ENCODE measurements at regions not wholly inside any gene's neighbourhood (a gene's known extent, or its start where the extent isn't known, plus 50 kb on each side); places are given as distances from the start of the nearest gene placed in this dataset.

DNA sequence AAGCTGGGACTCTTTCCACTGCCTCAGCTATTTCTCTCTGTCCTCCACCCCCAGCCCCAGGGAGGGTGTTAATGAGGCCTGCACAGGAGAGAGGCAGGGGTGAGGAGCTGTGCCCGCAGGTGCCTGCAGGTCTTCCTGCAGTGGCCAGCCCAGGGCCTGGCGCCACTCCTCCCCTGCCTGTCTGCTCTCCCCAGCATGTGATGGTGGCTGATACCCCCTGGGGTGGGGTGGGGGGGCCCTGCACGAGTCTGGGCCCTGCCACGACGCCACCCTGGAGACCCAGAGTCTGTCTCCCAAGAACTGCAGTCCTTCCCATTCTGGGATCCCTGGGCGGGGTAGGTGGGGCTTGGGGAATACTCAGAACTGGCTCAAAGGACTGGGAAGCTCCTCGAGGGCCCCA lies 166.4 kb upstream of the SMIM23 start:
- no peak overlapping the region for H2AFZ ChIP-seq (ENCODE audit: low read depth, low read length, severe bottlenecking)
- TF ChIP-seq CTCF (IDR thresholded peaks at IDR 0.05; ENCODE audit: insufficient read depth, low read length, poor library complexity, severe bottlenecking) (no peak), EZH2phosphoT487 (conservative IDR thresholded peaks at IDR 0.05; ENCODE audit: low read length) (no peak)

DNA sequence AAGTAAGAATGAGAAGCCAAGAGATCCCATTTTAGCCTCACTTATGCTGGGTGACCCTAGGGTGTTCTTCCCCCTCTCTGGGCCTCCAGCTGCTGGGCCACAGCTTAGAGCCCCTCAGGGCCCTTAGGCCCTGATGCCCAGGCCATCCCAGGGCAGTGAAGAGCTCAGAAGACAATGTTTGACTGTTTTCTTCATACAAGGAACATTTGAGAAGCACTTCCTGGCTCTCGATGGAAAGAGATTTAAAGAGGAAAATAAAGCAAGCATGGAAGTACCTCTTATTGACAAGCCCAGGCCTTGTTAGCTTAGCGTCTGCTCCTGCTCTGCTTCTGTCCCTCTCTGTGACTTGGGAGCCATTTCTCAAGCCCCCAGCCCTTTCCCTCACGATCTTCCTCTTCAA lies 165.9 kb upstream of the SMIM23 start:
- no peaks in the 10 kb centered on the region for H4K20me1 ChIP-seq (ENCODE audit: low read depth, low read length)

More for the DNA sequence above, 166.4 kb upstream of the SMIM23 start:
- Histone ChIP-seq H3K4me3 (ENCODE audit: insufficient read depth, low read length, poor library complexity, severe bottlenecking) (no peak overlapping the region), H3K9me3 (ENCODE audit: insufficient read depth, low read length) (no peaks in the 10 kb centered on the region), H3K9ac (ENCODE audit: low read length) (no peak overlapping the region), H3K4me2 (ENCODE audit: low read depth, low read length, poor library complexity, severe bottlenecking) (no peak overlapping the region), H3K79me2 (ENCODE audit: insufficient read depth, low read length) (no peaks in the 10 kb centered on the region), H3K27ac (ENCODE audit: low read depth, low read length) (no peak overlapping the region), H4K20me1 (ENCODE audit: low read depth, low read length) (no peaks in the 10 kb centered on the region), H3K9me2 (replicated peaks; ENCODE audit: insufficient read depth, low read length) (no peaks in the 10 kb centered on the region), H3K27me3 (ENCODE audit: low read length) (no peaks in the 10 kb centered on the region; the same call in 1 of the 2 replicates), H3F3A (ENCODE audit: insufficient read depth) (no peaks in the 10 kb centered on the region), H3K36me3 (ENCODE audit: low read length) (no peaks in the 10 kb centered on the region)

GRCh38 chr5:171622010-171622409 lies 163.6 kb upstream of the SMIM23 start:
- no peak overlapping the region for H3K9ac ChIP-seq (ENCODE audit: low read length)
- no peaks in the 10 kb centered on the region for H3F3A ChIP-seq (ENCODE audit: insufficient read depth)
- no peak overlapping the region for H3K27ac ChIP-seq (ENCODE audit: low read depth, low read length)
- no peaks in the 10 kb centered on the region for H3K36me3 ChIP-seq (ENCODE audit: low read length)
- no peaks in the 10 kb centered on the region for H3K9me2 ChIP-seq (replicated peaks; ENCODE audit: insufficient read depth, low read length)
- H3K27me3 ChIP-seq (ENCODE audit: low read length), result no peaks in the 10 kb centered on the region; the same call in 1 of the 2 replicates
- no peaks in the 10 kb centered on the region for H3K79me2 ChIP-seq (ENCODE audit: insufficient read depth, low read length)
- no peaks in the 10 kb centered on the region for H3K9me3 ChIP-seq (ENCODE audit: insufficient read depth, low read length)
- no peak overlapping the region for H3K4me2 ChIP-seq (ENCODE audit: low read depth, low read length, poor library complexity, severe bottlenecking)
- no peak for TF ChIP-seq CTCF (IDR thresholded peaks at IDR 0.05; ENCODE audit: insufficient read depth, low read length, poor library complexity, severe bottlenecking)
- H4K20me1 ChIP-seq (ENCODE audit: low read depth, low read length), result no peaks in the 10 kb centered on the region
- H3K4me3 ChIP-seq (ENCODE audit: insufficient read depth, low read length, poor library complexity, severe bottlenecking), result no peak overlapping the region
- H2AFZ ChIP-seq (ENCODE audit: low read depth, low read length, severe bottlenecking), result no peak overlapping the region

More for the DNA sequence above, 165.9 kb upstream of the SMIM23 start:
- no peaks in the 10 kb centered on the region for H3K9me2 ChIP-seq (replicated peaks; ENCODE audit: insufficient read depth, low read length)
- no peak overlapping the region for H3K4me2 ChIP-seq (ENCODE audit: low read depth, low read length, poor library complexity, severe bottlenecking)
- no peak overlapping the region for H2AFZ ChIP-seq (ENCODE audit: low read depth, low read length, severe bottlenecking)
- TF ChIP-seq CTCF (IDR thresholded peaks at IDR 0.05; ENCODE audit: insufficient read depth, low read length, poor library complexity, severe bottlenecking) (no peak), EZH2phosphoT487 (conservative IDR thresholded peaks at IDR 0.05; ENCODE audit: low read length) (no peak)
- no peaks in the 10 kb centered on the region; the same call in 1 of the 2 replicates for H3K27me3 ChIP-seq (ENCODE audit: low read length)
- H3K36me3 ChIP-seq (ENCODE audit: low read length), result no peaks in the 10 kb centered on the region
- no peaks in the 10 kb centered on the region for H3K79me2 ChIP-seq (ENCODE audit: insufficient read depth, low read length)
- H3K9ac ChIP-seq (ENCODE audit: low read length), result no peak overlapping the region
- no peaks in the 10 kb centered on the region for H3F3A ChIP-seq (ENCODE audit: insufficient read depth)
- no peaks in the 10 kb centered on the region for H3K9me3 ChIP-seq (ENCODE audit: insufficient read depth, low read length)
- H3K4me3 ChIP-seq (ENCODE audit: insufficient read depth, low read length, poor library complexity, severe bottlenecking), result no peak overlapping the region
- no peak overlapping the region for H3K27ac ChIP-seq (ENCODE audit: low read depth, low read length)
